HepG2 (cell line): ENCODE measurements at regions not wholly inside any gene's neighbourhood (a gene's known extent, or its start where the extent isn't known, plus 50 kb on each side); places are given as distances from the start of the nearest gene placed in this dataset.

Experiments
- ATAC-seq: fragments of 200-7000 bp; cut with Tn5 transposase; 3 replicates; pipeline ENCODE4 v1.9.1; 2020; ENCODE audit warnings: mild to moderate bottlenecking, moderate library complexity
- BruUV-seq: library from RNA; stranded (reverse); fragments of 400-500 nt; replicated peaks from 2 replicates; lab custom pipeline; 2021; lab: Mats Ljungman, UMichigan
- CTCF ChIA-PET: fragments of 300-600 bp; formaldehyde crosslinking; extraction: SDS; loops from one replicate; lab custom pipeline; 2021; ENCODE audit warnings: low total read pairs, inconsistent platforms, low intra/inter-chr PET ratio; lab: Yijun Ruan, JAX
- POLR2A ChIA-PET: fragments of 350-600 bp; sonication (Branson Sonifier 250); formaldehyde crosslinking; loops from one replicate; lab custom pipeline; 2020; ENCODE audit warnings: antibody characterized with exemption, inconsistent platforms; lab: Yijun Ruan, JAX
- DNase-seq: peaks from one replicate; pipeline ENCODE4 v3.0.0-alpha.2; 2015; ENCODE audit warnings: low spot score
- FAIRE-seq: peaks from 3 replicates; lab custom pipeline; 2011; peaks lifted over from hg19 to GRCh38; lab: Jason Lieb, UNC
- H2AFZ ChIP-seq: one replicate; pipeline ENCODE4 v1.6.1; 2011; ENCODE audit warnings: low read length, inconsistent platforms
- H3K27ac ChIP-seq: fragments of 300-600 bp; 3 replicates; pipeline ENCODE4 v1.8.0; 2011; ENCODE audit warnings: mixed run types, mild to moderate bottlenecking, mixed read lengths, low read length, inconsistent platforms; ENCODE audit not compliant: insufficient read depth; ENCODE audit errors: extremely low read length
- H3K27me3 ChIP-seq, 2 experiments: fragments of 200-600 bp in 1 of 2; 2 replicates in 1 of 2; 3 replicates in 1 of 2; pipeline versions ENCODE4 v1.6.0 to v1.8.0; 2011; ENCODE audit warnings: low read length in 2 of 2, mild to moderate bottlenecking in 2 of 2, moderate library complexity in 2 of 2, inconsistent platforms in 1 of 2; ENCODE audit not compliant: insufficient read depth in 2 of 2, control insufficient read depth in 1 of 2
- H3K36me3 ChIP-seq, 2 experiments: fragments of 200-600 bp in 1 of 2; replicated peaks in 1 of 2; 2 replicates in 1 of 2; 3 replicates in 1 of 2; pipeline versions ENCODE4 v1.5.1 to v1.8.0; 2011; ENCODE audit warnings: low read length in 2 of 2, inconsistent platforms in 1 of 2; ENCODE audit not compliant: insufficient read depth in 2 of 2, control insufficient read depth in 1 of 2
- H3K4me1 ChIP-seq: 2 replicates; pipeline ENCODE4 v1.5.1; 2012; ENCODE audit warnings: low read length, inconsistent platforms; ENCODE audit not compliant: insufficient read depth
- H3K4me2 ChIP-seq: 2 replicates; pipeline ENCODE4 v1.6.0; 2011; ENCODE audit warnings: low read depth, low read length, inconsistent platforms
- H3K4me3 ChIP-seq, 3 experiments: fragments of 200-600 bp in 1 of 3; sonication (generic), shearing (Covaris generic) in 1 of 3; replicated peaks in 1 of 3; 2 replicates each; pipeline ENCODE4 v1.5.1; 2011 to 2016; ENCODE audit warnings: low read length in 3 of 3, inconsistent platforms in 2 of 3, low read depth in 2 of 3, mild to moderate bottlenecking in 2 of 3, control low read depth in 1 of 3, mixed read lengths in 1 of 3; ENCODE audit not compliant: insufficient read depth in 1 of 3
- H3K79me2 ChIP-seq: one replicate; pipeline ENCODE4 v1.6.1; 2011; ENCODE audit warnings: low read length, inconsistent platforms; ENCODE audit not compliant: insufficient read depth
- H3K9ac ChIP-seq: 2 replicates; pipeline ENCODE4 v1.6.0; 2011; ENCODE audit warnings: mild to moderate bottlenecking, low read depth, low read length, inconsistent platforms; ENCODE audit not compliant: insufficient read depth
- H3K9me3 ChIP-seq: 2 replicates; pipeline ENCODE4 v1.5.1; 2012; ENCODE audit warnings: mild to moderate bottlenecking, low read length
- H4K20me1 ChIP-seq: 2 replicates; pipeline ENCODE4 v1.6.0; 2011; ENCODE audit warnings: inconsistent platforms, mild to moderate bottlenecking, low read length, moderate library complexity; ENCODE audit not compliant: insufficient read depth
- CREB1 ChIP-seq, 2 experiments: fragments of 450-650 bp in 1 of 2; IDR thresholded peaks; 2 replicates each; pipeline ENCODE4 v1.6.1; 2016 to 2017; ENCODE audit warnings: control low read depth in 1 of 2, mild to moderate bottlenecking in 1 of 2, missing compliant biosample characterization in 1 of 2, missing genetic modification characterization in 1 of 2
- ETS1 ChIP-seq: sonication (generic); formaldehyde crosslinking; IDR thresholded peaks from 2 replicates; pipeline ENCODE4 v1.4.0; 2020; ENCODE audit warnings: missing genetic modification reagents
- HMGXB3 ChIP-seq: sonication (generic); formaldehyde crosslinking; IDR thresholded peaks from 2 replicates; pipeline ENCODE4 v1.4.0; 2020; ENCODE audit warnings: missing genetic modification reagents, borderline replicate concordance
- IRF1 ChIP-seq: sonication (generic); formaldehyde crosslinking; IDR thresholded peaks from 2 replicates; pipeline ENCODE4 v1.4.0; 2020; ENCODE audit warnings: low read depth, mild to moderate bottlenecking, missing genetic modification reagents
- RBM22 ChIP-seq: fragments of 200-400 bp; formaldehyde crosslinking; optimal IDR thresholded peaks from 2 replicates; pipeline ENCODE3; 2017; ENCODE audit warnings: mild to moderate bottlenecking, low read length, moderate library complexity
- TOPORS ChIP-seq: sonication (generic); formaldehyde crosslinking; IDR thresholded peaks from 2 replicates; pipeline ENCODE4 v1.8.0; 2023; ENCODE audit warnings: mild to moderate bottlenecking, missing genetic modification reagents
- ZHX2 ChIP-seq, 2 experiments: sonication (generic) in 1 of 2; formaldehyde crosslinking in 1 of 2; IDR thresholded peaks; 2 replicates each; pipeline versions ENCODE4 v1.6.1 to v1.9.0; 2014 to 2022; ENCODE audit warnings: antibody characterized with exemption in 1 of 2, borderline replicate concordance in 1 of 2, inconsistent platforms in 1 of 2, low read depth in 1 of 2, missing genetic modification reagents in 1 of 2
- ZNF367 ChIP-seq: sonication (generic); formaldehyde crosslinking; IDR thresholded peaks from 2 replicates; pipeline ENCODE4 v1.4.0; 2020; ENCODE audit warnings: missing genetic modification reagents, borderline replicate concordance
- WGBS: methylation state at CpG from one replicate; pipeline ENCODE4 v1.1.6; 2017; ENCODE audit warnings: low lambda C conversion rate; 5-methylcytosine and 5-hydroxymethylcytosine counted together
- in situ Hi-C: cut with HindIII; loops from 2 replicates; pipeline ENCODE4 v1.10.0; 2017; ENCODE audit warnings: low pct_unique_long_range_greater_than_20kb; ENCODE audit not compliant: extremely low pct_ligation_motif_present
- intact Hi-C: fragments of 100-400 bp; cut with micrococcal nuclease; formaldehyde crosslinking; loops from one replicate; pipeline ENCODE4 v1.10.0; 2022; ENCODE audit not compliant: unreplicated experiment

- TF ChIP-seq ZHX2 (IDR thresholded peaks at IDR 0.05; ENCODE audit: low read depth) (no peak), ZHX2 (CRISPR knock-in tag; IDR thresholded peaks at IDR 0.05; ENCODE audit: borderline replicate concordance) (no peak)
Observed at GRCh38 chr6:62764841-62765240, 446.4 kb upstream of the FKBP1C start (continued).

- no TSS peak for BruUV-seq
- Histone ChIP-seq H2AFZ (no peak overlapping the region), H3K4me3 (no peak overlapping the region), H3K27ac (no peak overlapping the region), H4K20me1 (no peaks in the 10 kb centered on the region), H3K9ac (no peak overlapping the region), H3K36me3 (no peaks in the 10 kb centered on the region), H3K4me2 (no peak overlapping the region), H3K4me1 (no peaks in the 10 kb centered on the region), H3K27me3 (no peaks in the 10 kb centered on the region; a peak in 1 of 5 replicates), H3K79me2 (no peaks in the 10 kb centered on the region), H3K9me3 (no peaks in the 10 kb centered on the region)
- in situ Hi-C loops = no loop called here
- DNase-seq (no peak), FAIRE-seq (no peak), ATAC-seq (no peak)
- 43% methylated on average over 2 of the region's 2 CpGs for WGBS
- intact Hi-C loops = no loop called here
- CTCF ChIA-PET = no interaction called here
- POLR2A ChIA-PET = no interaction called here
- no peak for TF ChIP-seq CREB1 (IDR thresholded peaks at IDR 0.05)
- TF ChIP-seq CREB1 (CRISPR knock-in tag; IDR thresholded peaks at IDR 0.05) = no peak
- no peak for TF ChIP-seq ZNF367
- no peak for TF ChIP-seq IRF1 (CRISPR knock-in tag)
- TF ChIP-seq TOPORS = no peak
- TF ChIP-seq ETS1 (CRISPR knock-in tag) = no peak
- TF ChIP-seq RBM22 = no peak
- TF ChIP-seq HMGXB3 (CRISPR knock-in tag) = no peak
Observed at GRCh38 chr6:62763125-62763912, 447.9 kb upstream of the FKBP1C start.
